ENCODE measurements at regions not wholly inside any gene's neighbourhood (a gene's known extent, or its start where the extent isn't known, plus 50 kb on each side); places are given as distances from the start of the nearest gene placed in this dataset.

GRCh38 chr19:31664096-31664495 lies 314.9 kb upstream of the TSHZ3 start:
- DNase-seq (ENCODE audit: low spot score): no peak

- DNase-seq (ENCODE audit: low spot score): no peak
Observed at GRCh38 chr19:31664997-31665396, 315.8 kb upstream of the TSHZ3 start.

DNA sequence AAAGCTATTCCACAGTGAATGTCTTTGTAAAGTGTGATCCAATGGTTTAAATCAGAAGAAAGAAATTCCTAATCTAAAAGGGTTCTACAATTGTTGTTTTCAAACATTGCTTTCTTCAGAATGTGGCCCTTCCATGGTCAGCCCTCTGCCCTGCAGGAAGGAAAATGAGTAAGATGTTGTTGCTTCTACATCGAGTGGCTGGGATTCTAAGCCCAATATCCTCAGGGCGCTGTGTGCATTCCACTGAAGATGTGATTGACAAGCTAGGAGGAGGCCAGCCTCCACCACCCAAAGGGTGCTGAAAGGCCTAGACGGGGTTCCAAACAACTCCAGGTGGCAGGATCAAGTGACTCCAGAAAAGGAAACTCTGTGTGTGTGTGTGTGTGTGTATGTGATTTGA lies 316.9 kb upstream of the TSHZ3 start:
- no peak for DNase-seq (ENCODE audit: low spot score)

DNA sequence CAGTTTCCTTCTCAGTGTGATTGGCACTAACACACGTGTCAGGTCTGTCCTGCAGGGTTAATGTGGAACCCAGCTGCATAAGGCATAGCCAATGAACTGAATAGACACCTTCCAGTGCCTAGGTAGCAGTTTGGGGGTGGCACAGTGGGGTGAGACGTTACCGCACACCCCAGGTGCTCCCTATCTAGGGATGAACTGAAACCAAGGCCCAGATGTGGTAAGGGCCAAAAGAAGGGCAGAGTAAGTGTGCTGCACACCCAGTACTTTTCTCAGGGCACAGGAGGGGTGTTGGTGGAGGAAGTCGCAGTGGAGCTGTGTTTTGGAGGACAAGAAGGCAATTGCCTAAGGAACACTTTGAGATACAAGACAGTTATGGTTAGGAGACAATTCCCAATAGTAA lies 317.9 kb upstream of the TSHZ3 start:
- no peak for DNase-seq (ENCODE audit: low spot score)

- no peak for DNase-seq (ENCODE audit: low spot score)
Observed at GRCh38 chr19:31668921-31669320, 319.7 kb upstream of the TSHZ3 start.

DNA sequence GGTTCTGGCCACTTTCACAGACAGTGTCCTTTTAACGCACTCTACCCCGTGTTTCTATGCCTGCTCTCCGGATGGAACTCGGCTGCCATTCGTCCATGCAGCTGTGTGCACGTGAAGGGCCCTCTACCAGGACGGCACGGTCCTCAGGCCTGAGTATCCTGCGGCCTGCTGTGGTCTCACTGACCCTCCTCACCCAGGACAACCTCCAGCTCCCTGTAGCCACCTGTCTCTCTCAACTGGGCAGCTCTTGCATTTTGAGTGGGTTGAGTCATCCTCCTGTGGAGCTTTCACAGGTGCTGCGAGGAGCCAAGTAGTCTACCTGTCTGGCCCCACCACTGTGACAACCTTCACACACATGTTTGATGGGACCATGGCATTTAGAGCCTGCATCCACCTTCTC lies 321.7 kb upstream of the TSHZ3 start:
- DNase-seq (ENCODE audit: low spot score): no peak

- DNase-seq (ENCODE audit: low spot score): no peak
Observed at GRCh38 chr19:31671411-31672035, 322.3 kb upstream of the TSHZ3 start.

DNA sequence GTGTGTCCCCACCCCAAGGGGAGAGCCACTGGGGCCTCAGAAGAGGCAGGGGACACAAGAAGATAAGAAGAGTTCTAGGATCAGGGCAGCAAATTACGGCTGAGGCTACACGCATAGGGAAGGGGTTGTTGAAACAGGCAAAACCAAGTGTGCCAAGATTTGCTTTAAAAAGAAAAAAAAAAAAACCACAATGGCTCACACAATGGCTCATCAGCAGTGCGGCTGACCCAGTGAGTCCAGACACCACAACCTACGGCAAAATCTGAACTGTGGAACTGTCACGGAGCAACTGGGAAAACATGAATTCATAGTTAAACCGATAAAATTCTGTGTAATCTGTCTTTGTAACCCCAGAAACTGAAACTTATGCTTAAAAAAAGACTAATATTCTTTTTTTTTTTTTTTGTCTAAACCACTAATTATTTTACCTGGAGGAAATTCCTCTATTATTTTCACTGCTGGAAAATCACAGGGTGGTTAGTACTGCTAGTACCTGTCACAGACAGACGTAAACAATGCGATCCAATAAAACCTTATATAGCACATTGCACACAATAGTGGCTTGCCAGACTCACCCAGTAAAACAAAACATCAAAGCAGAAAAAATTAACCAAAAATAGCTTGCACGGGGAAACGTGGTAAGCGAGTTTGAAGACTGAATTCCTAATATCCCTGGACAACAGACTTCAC lies 325.4 kb upstream of the TSHZ3 start:
- DNase-seq (ENCODE audit: low spot score): no peak

DNA sequence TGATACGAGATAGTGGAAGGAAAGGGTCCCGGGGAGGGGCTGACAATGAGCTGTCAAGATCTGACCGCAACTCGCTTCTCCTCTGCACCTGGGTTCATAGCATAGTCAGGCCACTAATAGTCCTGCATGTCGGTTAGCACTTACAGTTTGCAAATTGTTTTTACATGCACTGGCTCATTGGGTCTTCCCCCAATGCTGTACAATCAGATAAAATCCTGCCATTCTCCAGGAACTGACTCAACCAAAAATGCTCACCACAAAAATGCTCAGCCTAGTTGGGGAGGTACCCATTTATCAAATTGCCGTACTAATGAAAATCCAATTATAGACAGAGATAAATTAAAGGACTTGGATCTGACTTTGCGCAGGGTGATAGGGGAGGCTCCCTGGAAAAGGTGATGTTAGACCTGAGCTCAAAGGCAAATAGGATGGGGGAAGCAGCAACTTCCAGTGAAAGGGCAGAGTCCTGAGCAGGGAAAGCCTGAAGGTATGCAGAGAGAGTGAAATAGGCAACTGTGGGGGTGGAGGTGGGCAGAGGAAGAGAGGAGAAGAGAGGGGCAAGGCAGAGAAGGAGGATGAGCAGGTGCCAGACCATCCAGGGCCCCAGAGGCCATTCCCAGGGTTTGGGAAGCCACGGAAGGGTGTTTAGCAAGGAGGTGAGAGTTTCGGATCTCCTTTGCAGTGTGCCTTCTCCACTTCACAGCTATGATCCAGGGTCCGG lies 326.1 kb upstream of the TSHZ3 start:
- no peak for DNase-seq (ENCODE audit: low spot score)

GRCh38 chr19:31676271-31677004 lies 327.2 kb upstream of the TSHZ3 start:
- peak; percentile 15 for DNase-seq (ENCODE audit: low spot score)

DNA sequence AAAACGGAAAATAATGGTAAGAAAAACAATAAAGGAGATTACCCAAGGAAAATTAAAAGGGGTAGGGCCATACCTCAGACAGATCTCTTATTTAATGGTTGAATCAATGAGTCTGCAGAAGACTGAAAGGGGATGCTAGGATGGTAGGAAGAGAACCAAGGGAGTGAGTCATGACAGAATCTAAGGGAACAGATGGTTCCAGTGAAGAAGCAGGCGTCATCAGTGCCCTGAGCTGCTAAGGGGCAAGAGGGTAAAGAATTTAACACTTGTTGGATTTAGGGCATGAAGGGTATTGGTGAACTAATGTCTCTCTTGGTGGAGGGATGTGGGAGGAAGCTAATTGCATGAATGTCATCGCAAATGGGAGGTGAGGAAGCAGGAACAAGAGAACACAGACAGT lies 329.2 kb upstream of the TSHZ3 start:
- DNase-seq (ENCODE audit: low spot score): no peak

GRCh38 chr19:31681121-31681520 lies 331.9 kb upstream of the TSHZ3 start:
- no peak for DNase-seq (ENCODE audit: low spot score)

DNA sequence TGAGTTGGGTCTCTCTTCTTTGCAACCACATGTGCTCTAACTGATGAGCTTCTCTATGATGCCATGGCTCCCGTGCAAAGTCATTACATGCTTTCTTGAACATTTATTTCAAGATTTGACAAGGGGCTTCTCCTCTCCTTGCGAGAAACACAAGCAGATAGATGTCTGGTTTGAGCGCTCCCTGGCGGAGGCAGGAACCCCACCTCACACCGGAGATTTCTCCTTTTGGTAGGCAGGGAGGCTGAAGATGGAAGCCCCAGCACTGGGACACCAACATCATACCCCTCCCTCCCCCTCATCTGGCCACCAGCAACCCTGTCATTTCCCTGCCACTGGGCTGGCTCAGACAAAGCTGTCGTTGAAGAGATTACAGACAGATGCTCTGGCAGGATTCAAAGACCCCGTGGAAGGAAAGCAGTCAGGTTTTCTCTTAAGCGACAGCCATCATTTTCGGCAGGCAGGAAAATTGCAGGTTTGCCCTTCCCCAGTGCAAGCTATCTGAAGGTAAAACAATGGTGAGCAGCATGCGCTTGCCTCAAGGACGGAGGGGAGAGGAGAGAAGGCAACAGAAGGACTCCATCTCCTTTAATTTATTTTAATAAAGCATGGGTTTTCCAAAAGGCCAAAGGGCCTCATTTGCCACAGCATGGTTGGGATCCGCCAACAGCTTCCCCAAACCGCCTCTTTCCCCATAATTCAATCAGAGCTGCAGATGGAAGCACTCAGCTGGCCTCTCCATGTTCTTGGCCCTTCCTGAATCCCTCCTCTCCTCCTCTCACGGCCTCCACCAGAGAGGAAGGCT lies 344.1 kb upstream of the TSHZ3 start:
- no peak for DNase-seq (ENCODE audit: low spot score)

DNA sequence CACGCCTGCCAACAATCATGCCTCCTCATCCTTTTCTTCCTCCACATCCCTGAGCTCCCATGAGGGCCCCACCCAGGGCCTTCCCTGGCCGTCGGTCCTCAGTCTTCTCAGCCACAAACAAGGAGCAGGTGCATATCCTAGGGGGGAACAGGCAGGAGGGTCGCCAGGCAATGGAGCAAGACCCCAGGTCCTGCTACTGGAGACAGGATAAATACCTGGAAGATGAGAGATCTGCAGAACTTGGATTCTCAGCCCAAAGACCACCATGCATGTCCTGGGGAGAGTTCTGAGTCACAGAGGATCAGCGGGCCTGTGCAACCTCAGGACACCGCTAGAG lies 344.7 kb upstream of the TSHZ3 start:
- DNase-seq (ENCODE audit: low spot score): no peak

- no peak for DNase-seq (ENCODE audit: low spot score)
Observed at GRCh38 chr19:31694761-31695160, 345.5 kb upstream of the TSHZ3 start.

GRCh38 chr19:31699421-31699820 lies 350.2 kb upstream of the TSHZ3 start:
- DNase-seq (ENCODE audit: low spot score): no peak

DNA sequence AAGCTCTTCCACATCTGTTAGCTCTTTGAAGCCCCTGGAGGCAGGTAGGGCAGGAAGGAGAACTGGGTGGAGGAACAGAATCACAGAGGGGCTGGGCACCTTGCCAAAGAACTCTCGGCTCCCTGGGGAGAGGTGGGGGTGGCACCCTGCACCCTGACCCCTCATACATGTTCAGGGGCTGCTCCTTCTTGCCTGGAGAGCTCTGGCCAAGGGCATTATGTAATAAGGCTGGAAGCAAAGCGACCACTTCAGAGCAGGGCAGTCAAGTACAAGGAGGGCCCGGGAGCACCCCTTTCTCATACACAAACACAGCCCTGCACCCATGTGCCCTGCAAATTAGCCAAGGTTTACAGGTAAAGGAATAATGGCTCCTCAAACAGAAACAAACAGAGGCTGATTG lies 351.9 kb upstream of the TSHZ3 start:
- DNase-seq (ENCODE audit: low spot score): no peak

DNA sequence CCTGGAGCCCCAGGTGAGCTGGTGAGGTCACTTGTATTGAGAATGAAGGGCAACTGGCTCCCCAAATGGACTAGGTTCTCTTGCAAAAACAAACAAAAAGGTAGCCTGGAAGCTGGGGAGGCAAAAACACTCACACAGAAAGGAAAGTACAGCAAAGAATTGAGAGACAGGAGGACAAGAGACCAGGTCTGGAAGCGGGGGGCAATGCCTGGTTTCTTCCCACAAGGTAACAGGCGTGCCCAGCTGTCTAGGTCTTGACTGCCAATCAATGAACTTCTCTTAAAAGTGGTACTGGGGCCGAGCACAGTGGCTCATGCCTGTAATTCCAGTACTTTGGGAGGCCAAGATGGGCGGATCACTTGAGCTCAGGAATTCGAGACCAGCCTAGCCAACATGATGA lies 356.4 kb upstream of the TSHZ3 start:
- no peak for DNase-seq (ENCODE audit: low spot score)

- DNase-seq (ENCODE audit: low spot score): no peak
Observed at GRCh38 chr19:31706131-31706530, 356.9 kb upstream of the TSHZ3 start.

GRCh38 chr19:31706691-31707620 lies 357.7 kb upstream of the TSHZ3 start:
- no peak for DNase-seq (ENCODE audit: low spot score)

GRCh38 chr19:31708520-31708919 lies 359.3 kb upstream of the TSHZ3 start:
- DNase-seq (ENCODE audit: low spot score): no peak

Measured in NAMALWA (cell line).